ENCODE measurements at regions not wholly inside any gene's neighbourhood (a gene's known extent, or its start where the extent isn't known, plus 50 kb on each side); places are given as distances from the start of the nearest gene placed in this dataset.

DNA sequence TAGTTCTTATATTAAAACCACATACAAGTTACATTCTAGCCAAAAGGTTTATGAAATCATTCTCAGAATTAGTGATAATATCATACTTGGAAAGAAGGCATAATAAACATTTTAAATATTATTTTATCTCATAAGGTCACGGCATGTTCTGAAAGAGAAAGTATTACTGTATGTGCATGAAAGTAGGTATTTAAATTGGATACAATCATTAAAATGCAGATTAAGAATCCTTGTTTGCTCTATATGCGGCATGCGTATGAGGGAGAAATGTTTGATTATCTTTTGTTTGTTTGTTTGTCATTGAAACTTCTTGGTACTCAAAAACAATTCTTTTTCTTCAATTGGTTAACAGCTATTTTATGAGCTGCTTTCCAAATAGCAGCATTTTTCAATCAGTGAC is 183.9 kb upstream of the TLL1 start:
- TF ChIP-seq POLR2AphosphoS5 (IDR thresholded peaks at IDR 0.05; ENCODE audit: low read depth, low read length), result no peak
- no peak for TF ChIP-seq CTCF (IDR thresholded peaks at IDR 0.05)
